ENCODE measurements at regions not wholly inside any gene's neighbourhood (a gene's known extent, or its start where the extent isn't known, plus 50 kb on each side); places are given as distances from the start of the nearest gene placed in this dataset.

GRCh38 chr5:136559651-136560050 is 194.3 kb upstream of the TRPC7 start:
- TF ChIP-seq POLR2AphosphoS5 (IDR thresholded peaks at IDR 0.05; ENCODE audit: low read depth) (no peak), CTCF (conservative IDR thresholded peaks at IDR 0.05; ENCODE audit: low read depth in 2 of 2) (no peak), EZH2phosphoT487 (IDR thresholded peaks at IDR 0.05; ENCODE audit: unreplicated experiment) (no peak), REST (IDR thresholded peaks at IDR 0.05; ENCODE audit: unreplicated experiment) (no peak), EZH2 (IDR thresholded peaks at IDR 0.05; ENCODE audit: low read depth, unreplicated experiment) (no peak), CREB1 (CRISPR knock-in tag; IDR thresholded peaks at IDR 0.05; ENCODE audit: low read depth) (no peak), STAT1 (IDR thresholded peaks at IDR 0.05; ENCODE audit: unreplicated experiment) (no peak)

Data from GM23338 (cell line).